ENCODE measurements at regions not wholly inside any gene's neighbourhood (a gene's known extent, or its start where the extent isn't known, plus 50 kb on each side); places are given as distances from the start of the nearest gene placed in this dataset.
"Not testable (repeated sequence)": the region's sequence is repeated elsewhere in the genome, so short reads cannot be mapped to it uniquely, and the experiment has no call there.

DNA sequence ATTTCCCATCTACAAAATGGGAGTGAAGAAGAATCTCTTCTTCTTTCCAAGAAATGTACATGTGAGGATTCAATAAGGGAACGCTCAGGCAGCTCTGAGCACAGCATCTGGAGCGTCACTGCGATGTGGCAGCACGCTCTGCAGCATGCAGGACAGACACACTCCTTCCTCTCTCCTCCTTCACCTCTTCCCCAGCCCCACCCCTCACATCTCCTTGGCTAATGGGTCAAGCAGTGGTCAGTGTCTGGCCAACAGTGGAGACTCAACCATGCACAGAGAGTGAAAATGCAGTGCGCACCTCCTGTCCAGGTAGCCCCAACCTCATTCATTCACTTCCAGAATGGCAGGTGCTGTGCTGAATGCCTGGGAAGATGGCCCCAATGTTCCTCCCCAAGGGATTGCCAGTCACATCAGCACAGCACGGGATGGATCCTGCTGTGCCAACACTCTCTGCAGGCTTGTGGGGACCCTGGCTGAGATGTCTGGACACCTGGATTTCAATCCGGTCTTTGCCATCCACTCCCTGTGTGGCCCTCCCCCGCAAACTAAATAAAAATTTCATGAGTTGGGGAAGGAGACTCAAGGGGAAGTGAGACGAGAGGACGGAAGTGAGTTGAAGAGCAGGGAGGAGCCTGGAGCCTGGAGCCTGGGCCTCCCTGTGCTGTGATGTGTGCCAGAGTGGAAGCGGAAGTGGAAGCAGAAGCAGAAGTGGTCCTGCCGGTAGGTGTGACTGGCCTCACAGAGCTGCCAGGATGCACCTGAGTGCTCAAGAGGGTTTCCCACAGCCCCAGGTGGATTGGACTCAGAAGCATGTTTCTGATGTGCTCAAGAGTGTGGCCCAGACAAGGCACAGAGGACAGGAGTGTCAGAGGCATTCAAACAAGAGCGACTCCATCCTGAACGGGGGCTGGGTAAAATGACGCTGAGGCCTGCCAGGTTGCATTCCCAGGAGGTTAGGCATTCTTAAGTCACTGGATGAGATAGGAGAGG lies 163.9 kb downstream of the SMAD6 start:
- peak; percentile 80 to 87 (median 81) for DNase-seq

DNA sequence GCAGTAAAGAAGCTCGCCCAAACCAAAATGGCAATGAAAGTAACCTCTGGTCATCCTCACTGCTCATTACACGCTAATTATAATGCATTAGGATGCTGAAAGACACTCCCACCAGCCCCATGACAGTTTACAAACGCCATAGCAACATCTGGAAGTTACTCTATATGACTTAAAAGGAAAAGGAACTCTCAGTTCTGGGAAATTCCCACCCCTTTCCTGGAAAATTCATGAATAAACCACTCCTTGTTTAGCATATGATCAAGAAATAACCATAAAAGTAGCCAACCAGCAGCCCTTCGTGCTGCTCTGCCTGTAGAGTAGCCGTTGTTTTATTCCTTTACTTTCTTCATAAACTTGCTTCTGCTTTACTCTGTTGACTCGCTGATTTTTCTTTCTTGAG lies 164.6 kb downstream of the SMAD6 start:
- peak; percentile 74 to 94 (median 84) for DNase-seq

DNA sequence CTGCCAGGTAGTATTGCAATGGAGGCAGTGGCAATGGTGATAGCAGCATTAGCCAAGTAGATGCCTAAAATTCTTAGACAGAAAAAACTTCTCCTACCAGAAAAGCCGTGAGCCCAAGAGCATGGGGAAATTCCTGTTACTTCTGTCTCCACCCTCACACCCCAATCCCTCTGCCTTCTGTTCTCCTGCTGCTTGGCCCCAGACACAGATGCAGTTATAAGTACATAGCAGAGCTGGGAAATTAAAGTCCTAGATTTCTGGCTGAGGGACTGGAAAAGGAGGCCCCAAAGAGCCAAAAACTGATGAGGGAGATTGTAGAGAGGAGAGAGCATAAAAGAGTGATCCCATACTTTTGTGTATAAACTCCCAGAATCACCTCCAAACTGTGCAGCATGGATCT lies 166.9 kb downstream of the SMAD6 start:
- DNase-seq: no peak

DNA sequence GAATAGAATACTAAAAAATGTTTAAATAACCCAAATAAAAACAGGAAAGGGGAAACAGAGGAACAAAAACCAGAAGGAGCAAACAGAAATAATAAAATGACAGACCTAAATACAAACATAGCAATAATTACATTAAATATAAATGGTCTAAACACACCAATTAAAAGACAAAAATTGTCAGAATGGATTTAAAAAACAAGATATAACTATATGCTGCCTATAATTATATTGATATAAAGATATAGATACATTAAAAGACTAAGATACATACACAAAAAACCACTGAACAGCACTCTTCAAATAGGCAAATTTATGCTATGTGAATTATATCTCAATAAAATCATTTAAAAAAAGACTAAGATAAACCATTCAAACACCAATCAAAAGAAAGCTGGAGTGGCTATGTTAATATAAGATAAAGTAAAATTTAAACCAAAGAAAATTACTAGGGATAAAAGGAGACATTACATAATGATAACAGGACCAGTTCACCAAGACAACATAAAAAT lies 168.9 kb downstream of the SMAD6 start:
- no peak for DNase-seq

DNA sequence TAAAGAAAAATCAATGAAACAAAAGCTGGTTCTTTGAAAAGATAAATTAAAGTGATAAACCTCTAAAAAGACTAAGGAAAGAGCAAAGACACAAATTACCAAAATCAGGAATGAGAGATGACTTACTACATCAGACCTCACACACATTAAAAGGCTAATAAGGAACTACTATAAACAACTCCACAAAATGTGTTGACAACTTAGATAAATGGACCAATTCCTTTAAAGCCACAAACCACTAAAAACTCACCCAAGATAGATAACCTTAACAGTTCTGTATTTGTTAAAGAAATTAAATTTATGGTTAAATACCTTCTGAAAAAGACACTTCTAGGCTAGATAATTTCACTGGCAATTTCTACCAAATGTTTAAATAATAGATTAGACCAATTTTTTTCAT lies 170.4 kb downstream of the SMAD6 start:
- DNase-seq: no peak

DNA sequence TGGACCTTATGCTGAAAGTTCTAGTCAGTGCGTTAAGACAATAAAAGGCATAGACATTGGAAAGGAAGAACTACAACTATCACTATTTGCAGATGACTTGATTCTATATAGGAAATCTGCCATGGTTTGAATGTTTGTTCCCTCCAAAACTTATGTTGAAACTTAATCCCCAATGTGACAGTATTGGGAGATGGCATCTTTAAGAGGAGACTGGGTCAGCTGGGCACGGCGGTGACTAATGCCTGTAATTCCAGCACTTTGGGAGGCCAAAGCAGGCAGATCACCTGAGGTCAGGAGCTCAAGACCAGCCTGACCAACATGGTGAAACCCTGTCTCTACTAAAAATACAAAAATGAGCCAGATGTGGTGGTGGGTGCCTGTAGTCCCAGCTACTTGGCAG lies 171.3 kb downstream of the SMAD6 start:
- DNase-seq: not testable (repeated sequence)

DNA sequence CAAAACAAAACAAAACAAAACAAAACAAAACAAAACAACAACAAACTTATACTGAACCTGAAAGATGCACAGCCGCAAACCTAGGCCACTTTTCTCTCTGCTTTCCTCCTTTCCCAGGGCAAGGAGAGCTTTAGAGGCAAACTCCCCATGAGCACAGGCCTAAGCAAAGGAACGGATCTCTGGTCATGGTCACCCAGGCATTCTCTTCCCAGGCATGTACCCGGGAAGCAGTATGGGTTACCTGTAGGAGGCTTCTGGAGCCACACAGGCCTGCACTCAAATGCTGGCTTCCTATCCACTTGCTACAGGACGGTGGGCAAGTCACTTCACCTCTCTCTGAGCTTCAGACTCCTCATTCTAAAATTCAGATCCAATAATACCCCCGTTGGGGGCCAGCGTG lies 171.8 kb downstream of the SMAD6 start:
- no peak for DNase-seq

DNA sequence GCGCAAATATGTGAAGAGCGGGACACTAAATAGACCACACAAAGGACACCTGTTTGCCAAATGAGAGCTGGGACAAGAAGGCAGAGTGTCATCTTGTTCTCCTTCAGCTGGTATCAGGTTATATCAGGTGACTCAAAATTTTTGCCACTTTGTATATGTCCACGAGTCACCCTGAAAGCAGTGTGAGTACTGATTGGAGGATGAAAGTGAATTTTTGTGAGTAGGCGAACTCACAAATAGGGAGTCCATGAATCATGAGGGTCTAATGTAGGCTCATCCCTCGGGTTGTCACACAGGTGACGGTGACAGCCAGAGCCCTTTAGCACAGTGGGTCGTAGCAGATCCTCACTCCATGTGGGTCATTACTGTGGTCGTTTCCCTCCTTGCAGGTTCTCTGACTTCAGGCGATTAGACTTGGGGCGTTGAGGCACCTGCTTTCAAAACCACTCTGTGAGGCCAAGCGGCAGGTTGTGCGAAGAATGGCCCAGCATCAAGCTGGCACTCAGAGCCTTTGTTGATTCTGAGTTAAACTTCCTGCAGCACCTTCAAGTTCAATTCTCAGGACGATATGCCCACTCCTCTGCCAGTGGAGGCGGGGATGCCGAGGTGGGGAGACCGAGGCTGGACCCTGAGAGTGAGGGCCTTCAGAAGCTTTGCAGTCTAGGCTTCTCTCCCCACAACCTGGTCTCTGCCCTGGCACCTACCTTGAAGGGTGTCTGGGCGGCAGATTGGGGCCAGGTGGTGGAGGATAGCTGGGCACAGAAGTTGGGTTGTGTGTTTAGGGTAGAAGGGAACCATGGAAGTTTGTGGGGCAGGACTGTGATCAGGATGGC lies 173.8 kb downstream of the SMAD6 start:
- no peak for DNase-seq

DNA sequence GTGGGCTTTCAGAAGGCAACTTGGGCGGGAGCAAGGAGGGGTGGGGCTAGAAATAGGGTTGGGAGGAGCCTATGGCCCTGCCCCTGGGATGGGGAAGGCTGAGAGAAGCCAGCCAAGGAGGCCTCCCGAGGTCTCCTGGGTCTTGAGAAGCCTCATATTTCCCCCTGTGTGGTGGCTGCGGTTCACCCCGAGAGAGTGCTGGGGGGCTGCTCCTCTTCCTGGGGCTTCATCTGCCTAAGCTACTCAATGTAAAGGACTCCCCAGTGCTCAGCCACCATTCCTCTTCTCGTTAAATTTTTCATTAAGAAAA lies 174.3 kb downstream of the SMAD6 start:
- no peak for DNase-seq

DNA sequence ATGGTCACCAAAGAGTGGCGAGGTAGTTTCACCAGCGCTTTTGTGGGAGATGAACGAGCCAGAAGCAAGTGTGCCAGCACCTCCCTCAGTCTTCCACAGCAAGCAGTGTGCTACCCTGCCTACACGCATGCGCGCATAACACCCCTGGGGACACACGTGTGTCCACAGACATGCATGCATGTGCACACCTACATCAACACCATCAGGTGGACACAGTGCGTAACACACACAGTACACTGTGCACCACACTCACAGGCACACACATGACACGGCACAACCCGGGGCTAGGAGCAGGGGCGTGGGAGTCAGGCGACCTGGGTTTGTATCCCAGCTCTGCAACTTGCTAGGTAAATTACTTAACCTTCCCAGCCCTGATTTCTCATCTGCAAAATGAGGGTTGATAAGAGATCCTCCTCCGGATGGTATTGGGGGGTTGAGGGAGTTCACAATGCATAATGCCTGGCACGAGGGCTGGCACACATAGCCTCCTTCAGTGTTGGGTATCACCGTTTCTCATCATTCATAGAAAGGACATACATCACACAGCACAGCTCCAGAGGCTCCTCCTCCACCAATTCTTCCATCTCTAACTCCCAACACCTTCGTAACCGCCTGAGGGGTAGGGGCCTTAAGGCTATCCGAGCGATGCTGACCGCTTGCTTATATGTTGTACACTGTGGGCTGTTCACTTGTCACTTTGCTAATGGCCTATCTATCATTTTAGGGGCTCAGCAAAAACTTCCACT lies 174.9 kb downstream of the SMAD6 start:
- no peak for DNase-seq

DNA sequence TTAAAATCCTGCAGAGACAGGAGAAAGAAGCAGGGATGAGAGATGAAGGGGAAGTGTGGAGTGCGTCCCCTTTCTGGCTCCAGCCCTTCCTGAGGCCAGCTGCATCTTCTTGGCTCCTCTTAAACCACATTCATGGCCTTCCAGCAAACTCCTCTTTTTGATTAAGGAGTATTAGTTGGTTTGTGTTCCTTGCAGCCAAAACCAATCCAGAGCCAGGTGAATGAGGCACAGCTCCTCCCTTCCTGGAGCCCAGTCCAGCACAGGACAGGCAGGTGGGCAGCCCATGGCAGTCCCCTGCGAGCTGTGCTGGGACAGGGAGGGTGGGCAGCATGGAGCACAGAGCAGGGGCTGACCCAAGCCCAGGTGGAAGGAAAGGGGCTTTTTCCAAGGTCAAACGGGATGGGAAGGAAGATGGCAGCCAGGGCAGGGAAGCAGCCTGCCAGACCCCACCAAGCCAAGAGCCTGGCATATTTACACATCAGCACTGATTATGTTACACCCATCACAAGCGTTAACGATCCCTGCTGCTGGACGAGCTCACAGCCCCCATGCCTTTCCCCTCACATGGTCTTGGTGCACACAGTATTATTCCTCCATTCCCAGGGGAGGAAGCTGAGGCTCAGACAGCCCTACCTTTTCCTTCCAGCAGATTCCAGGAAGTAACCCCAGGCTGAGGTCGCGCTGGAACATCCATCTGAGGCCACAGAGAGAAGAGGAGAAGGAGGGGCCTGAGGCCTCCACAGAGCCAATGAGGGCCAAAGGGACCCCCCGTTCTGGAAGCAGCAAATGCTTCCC lies 175.6 kb downstream of the SMAD6 start:
- no peak for DNase-seq

DNA sequence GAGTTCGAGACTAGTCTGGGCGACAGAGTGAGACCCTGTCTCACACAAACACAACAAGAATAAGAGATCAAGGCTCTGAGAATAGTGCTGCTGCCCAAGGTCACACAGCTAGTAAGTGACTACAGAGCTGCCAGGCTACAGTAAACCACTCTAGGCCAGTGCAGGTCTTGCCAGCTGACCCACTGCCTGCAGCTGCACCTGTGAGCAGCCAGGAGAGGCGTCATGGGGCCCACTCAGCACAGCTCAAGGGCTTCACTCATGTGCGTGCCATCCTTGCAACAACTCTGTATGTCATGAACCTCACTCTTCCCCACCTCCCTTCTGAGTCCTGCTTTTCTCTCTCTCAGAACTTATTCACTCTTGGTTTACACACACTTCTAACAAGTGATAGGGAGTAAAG lies 176.7 kb downstream of the SMAD6 start:
- no peak for DNase-seq

DNA sequence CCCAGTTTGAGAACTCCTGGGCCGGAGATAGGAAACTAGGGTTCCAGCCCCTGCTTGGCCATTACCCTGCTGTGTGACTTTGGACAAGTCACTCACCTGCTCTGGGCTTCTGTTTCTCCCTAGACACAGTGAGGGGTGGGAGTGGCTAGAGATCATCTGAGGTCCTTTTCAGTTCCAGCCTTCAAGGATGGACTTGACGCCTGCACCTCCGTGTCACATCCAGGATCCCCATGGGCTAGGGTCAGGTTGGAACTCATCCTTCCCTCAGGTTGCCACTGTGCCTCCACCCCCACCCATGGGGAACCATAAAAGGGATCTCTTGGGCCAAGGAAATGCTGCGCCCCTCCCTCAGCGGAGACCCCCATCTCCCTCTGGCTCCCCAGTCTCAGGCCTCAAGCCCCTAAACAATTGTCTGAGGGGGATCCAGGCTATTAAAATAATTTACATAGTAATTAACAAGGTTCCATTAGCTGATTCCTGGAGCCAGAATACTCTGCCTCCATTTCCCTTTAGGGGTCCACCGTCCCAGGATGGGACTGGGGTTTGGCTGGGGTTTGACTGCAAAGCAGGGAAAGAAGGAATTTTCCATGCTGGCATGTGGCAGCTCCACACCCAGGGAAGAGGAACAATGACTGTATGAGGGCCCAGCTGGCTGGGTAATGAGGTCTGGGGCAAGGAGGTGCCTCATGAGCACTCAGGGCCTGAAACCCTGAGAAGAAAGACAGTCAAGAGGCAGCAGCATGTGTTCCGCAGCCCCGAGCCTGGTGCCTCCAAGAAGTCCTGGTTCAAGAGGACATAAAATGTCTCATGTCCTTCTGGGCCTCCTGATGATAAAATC lies 177.7 kb downstream of the SMAD6 start:
- DNase-seq: no peak

DNA sequence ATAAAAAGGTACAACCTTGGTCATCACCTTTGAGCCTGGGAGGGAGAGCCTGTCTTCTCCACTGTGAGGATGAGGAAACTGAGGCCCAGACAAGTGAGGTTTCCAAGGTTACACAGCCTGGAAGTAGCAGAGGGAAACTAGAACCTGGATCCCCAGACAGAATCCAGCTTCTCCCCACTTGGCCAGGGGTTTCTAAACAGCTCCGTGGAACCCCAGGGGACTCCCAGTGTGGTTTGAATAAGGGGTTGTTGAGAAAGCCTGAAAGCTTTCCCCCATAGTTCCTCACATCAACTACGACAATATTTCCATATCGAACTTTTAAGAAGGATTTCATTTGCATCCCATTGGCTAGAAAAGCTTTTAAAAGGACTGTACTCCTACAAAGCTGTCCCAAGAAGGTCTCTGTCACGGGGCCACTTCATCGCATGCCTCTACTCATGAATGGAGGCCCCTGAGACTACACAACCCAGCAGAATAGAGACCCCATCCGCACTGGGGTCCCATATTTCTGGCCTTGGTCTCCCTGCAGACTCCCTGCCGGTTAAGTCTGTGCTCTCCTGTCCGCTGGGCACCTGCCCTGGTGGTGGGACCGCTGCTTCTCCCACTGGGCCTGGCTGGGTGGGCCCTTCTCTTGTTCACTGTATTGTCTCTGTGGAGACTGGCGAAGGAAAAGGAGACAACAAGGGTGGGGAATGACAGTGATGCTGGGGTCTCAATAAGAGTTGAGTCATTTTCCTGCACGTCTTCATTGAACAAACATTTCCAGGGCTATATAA lies 178.5 kb downstream of the SMAD6 start:
- peak in 1 of 3 donors; percentile 27 for DNase-seq

DNA sequence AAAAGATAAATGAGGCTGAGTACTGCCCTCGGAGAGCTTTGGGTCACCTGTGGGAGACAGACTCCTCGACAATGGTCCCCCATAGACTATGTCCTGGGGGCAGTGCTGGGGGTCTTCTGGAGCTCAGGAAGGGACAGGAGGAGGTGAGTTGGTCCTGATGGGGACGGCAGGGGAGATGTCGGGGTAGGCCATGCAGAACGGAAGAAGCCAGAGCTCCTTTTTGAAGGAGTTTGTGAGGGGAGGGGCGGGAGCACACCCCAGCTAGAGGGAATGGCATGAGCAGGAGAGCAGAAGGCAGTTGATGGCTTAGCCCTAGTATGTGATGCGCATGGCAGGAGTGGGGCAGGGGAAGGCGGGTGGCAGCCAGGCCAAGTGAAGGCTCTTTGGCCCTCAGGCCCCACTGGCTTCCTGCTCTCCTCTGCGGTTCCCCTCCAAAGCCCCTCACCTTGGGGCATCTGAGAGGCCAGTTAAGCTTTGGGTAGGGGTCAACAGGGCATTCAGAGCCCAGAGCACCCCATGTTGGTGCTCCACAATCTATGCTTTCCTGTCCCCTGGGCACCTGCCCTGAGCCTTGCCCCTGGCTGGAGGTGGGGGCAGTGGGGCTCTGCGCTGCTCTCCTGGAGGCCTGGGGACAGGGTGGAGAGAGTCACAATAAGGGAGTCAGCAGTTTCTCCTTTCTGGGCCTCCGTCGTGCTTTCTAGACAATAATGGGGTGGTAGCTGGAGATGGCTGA lies 179.3 kb downstream of the SMAD6 start:
- DNase-seq: no peak

DNA sequence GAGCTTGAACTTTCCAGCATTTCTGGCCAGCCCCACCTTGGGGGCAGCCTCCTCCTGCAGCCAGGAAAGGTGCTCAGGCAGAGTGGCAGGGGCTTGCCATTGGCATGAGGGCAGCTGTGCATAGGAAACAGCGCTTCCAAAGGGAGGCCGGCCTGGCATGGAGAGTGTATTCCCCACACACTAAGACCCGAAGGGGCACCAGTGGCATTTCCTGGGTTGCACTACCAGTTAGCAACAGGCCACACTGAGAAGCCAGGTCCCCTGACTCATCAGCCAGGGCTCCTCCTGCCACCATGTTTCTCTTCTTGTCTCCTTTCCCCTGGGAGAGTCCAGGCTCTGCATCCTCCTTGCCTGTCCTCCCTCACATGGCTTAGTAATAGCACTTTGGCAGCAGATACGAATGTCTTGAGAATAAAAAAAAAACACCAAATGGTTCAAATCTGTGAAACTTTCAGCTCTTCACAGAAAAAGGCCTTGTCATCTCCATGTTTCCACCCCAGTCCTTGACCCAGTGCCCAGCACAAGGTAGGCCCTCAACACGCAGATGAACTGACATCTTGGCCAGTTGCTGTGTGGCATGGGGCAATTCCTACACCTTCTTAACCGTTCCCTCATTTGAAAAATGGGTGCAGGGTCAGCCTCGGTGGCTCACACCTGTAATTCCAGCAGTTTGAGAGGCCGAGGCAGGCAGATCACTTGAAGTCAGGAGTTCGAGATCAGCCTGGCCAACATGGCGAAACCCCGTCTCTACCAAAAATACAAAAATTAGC lies 180.4 kb downstream of the SMAD6 start:
- DNase-seq: no peak

DNA sequence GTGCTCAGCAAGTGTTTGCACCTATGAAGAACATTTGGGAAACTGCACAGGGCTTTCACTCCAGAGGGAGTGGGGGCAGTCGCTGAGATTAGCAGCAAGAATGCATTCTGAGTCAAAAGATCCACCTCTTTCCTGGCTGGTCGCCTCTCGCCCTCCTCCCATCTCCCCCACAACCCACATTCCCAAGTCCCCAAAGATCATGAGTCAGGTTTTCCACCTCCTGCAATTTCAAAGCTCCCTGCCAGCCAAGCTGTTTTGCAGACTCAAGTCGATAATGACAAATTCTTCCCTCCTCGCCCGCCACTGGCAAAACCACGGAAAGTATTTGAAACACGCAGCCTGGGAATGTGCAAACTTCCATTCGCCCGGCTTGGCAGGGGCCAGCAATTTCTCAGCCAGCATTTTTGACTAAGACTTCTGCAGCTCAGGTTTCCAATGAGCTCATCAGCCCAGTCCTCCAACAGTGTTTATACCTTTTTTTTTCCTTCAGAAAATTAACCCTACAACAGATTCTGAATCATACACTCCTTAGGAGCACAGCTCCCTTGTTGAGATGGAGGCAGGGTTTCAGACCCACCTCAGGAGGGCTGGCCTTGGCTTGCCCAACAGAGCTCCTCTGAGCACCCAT lies 181.4 kb downstream of the SMAD6 start:
- DNase-seq: no peak

DNA sequence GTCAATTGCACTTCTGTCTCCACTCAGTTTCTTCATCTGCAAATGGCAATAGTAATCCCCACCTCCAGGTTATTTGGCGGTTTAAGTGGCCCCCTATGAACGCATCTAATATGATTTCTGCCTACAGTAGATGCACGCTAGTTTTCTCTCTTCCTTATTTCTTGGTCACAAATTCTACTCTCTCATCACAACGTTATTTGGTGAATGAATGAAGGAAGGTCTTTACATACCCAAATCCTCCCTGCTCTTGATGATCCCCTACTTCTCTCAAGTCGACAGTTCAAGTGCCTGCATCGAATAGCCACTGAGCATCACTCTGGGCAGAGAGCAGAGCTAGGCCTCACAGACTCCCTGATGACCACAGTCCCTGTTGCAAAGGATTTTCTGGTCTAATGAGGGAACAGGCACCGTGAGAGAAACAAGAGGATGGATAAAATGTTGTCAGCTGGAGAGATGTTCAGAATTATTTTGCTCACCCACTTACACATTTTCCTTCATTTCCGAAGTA lies 181.2 kb upstream of the SMAD3 start:
- DNase-seq: no peak

Measured in suppressor macrophage treated with lipopolysaccharide for 1 hour (primary cell).